ENCODE measurements at regions not wholly inside any gene's neighbourhood (a gene's known extent, or its start where the extent isn't known, plus 50 kb on each side); places are given as distances from the start of the nearest gene placed in this dataset.

- DNase-seq (ENCODE audit: extremely low read depth in 1 of 2, low read depth in 1 of 2) = no peak
Observed at GRCh38 chr15:81443040-81443820, 69.2 kb upstream of the TMC3 start.

GRCh38 chr15:81442454-81442853 is 68.4 kb upstream of the TMC3 start:
- no peak for DNase-seq (ENCODE audit: extremely low read depth in 1 of 2, low read depth in 1 of 2)

GRCh38 chr15:81434851-81435250 is 60.8 kb upstream of the TMC3 start:
- no peak for DNase-seq (ENCODE audit: extremely low read depth in 1 of 2, low read depth in 1 of 2)

GRCh38 chr15:81433462-81433861 is 59.4 kb upstream of the TMC3 start:
- no peak for DNase-seq (ENCODE audit: extremely low read depth in 1 of 2, low read depth in 1 of 2)

GRCh38 chr15:81432179-81432578 is 58.2 kb upstream of the TMC3 start:
- no peak for DNase-seq (ENCODE audit: extremely low read depth in 1 of 2, low read depth in 1 of 2)

GRCh38 chr15:81427176-81427575 is 53.2 kb upstream of the TMC3 start:
- no peak for DNase-seq (ENCODE audit: extremely low read depth in 1 of 2, low read depth in 1 of 2)

- no peak for DNase-seq (ENCODE audit: extremely low read depth in 1 of 2, low read depth in 1 of 2)
Observed at GRCh38 chr15:81425905-81426304, 51.9 kb upstream of the TMC3 start.

All from stimulated activated CD8-positive, alpha-beta memory T cell treated with anti-CD3 and anti-CD28 coated beads, Interleukin-7, amount 100 ng/mL, for 48 hours (primary cell).